ENCODE measurements at regions not wholly inside any gene's neighbourhood (a gene's known extent, or its start where the extent isn't known, plus 50 kb on each side); places are given as distances from the start of the nearest gene placed in this dataset.

DNA sequence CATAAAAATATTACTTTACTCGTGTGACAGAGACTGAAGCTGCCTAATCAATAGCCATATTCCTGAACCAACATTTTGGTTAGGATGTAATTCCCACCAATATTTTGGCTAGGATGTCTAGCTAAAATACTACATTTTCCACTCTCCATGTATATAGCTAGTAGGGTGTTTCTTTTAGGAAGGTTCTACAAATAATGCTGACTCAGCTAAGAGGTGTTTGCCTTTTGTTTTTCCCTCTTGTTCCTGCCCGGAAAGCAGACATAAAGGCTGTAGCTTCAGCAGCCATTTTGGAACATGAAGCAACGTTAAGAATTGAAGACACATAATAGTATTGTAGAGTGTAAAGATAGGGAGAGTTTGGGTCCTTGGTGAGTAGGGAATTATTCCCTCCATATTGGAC is 187.3 kb upstream of the PDZRN3 start:
- ChIA-PET POLR2A (no interaction called here), CTCF (no interaction called here)
- no peak for DNase-seq
- Histone ChIP-seq H3K9me3 (ENCODE audit: control extremely low read depth in 1 of 5, control insufficient read depth in 4 of 5, insufficient read depth in 2 of 5, low read depth in 1 of 5, low read length in 4 of 5) (no peaks in the 10 kb centered on the region), H3K27me3 (replicated peaks in 2 of 5; ENCODE audit: control insufficient read depth in 4 of 5, insufficient read depth in 5 of 5, low read length in 4 of 5) (no peaks in the 10 kb centered on the region), H3K4me1 (ENCODE audit: control extremely low read depth in 1 of 4, control insufficient read depth in 4 of 4, insufficient read depth in 4 of 4, low read length in 3 of 4) (peaks cover 0 to 11% (median 0%) of the 10 kb centered on the region in 4 experiments), H3K4me3 (ENCODE audit: control insufficient read depth in 1 of 7, extremely low read depth in 1 of 7, insufficient read depth in 4 of 7, low read depth in 2 of 7, low read length in 6 of 7) (no peak overlapping the region), H3K27ac (ENCODE audit: insufficient read depth in 1 of 2, low read depth in 1 of 2, low read length in 2 of 2, poor library complexity in 1 of 2, severe bottlenecking in 2 of 2) (no peak overlapping the region), H3K36me3 (ENCODE audit: control insufficient read depth in 4 of 4, insufficient read depth in 4 of 4, low read length in 3 of 4) (no peaks in the 10 kb centered on the region)
- 100% methylated on average over 1 of the region's 3 CpGs for WGBS (ENCODE audit: insufficient coverage)

DNA sequence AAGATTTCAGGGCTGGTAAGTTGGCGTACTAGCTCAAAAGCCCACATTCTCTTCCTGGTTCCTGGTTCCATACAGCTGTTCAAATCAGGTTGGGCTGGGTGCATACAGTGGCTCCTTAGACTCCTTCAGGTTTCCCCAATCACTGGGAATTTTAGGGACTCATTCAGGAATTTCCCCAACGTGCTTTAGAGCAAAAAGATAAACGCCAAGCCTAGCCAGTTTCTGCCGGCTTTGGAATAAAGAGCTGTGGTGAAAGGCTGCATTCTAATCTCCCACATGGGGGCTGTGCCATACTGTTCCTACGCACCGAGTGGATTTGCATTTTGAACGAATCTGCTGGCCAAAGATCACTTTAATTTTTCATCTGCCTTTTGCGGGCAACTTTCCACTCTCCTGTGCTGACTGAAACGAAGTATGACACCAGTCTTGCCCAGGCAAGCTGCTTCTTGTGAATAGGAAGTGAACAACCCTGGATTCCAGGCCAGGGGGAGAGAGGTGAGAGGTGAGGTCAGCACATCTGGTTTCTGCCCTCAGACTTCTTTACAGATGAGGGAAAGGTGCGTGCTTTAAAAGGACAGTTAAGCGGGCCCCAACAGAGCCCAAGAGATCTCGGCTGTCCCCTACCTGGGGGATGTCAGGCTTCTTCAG is 184.2 kb upstream of the PDZRN3 start:
- no peaks in the 10 kb centered on the region for H3K36me3 ChIP-seq (ENCODE audit: control insufficient read depth in 4 of 4, insufficient read depth in 4 of 4, low read length in 3 of 4)
- peaks cover 0 to 11% (median 0%) of the 10 kb centered on the region in 4 experiments for H3K4me1 ChIP-seq (ENCODE audit: control extremely low read depth in 1 of 4, control insufficient read depth in 4 of 4, insufficient read depth in 4 of 4, low read length in 3 of 4)
- H3K4me3 ChIP-seq (ENCODE audit: control insufficient read depth in 1 of 7, extremely low read depth in 1 of 7, insufficient read depth in 4 of 7, low read depth in 2 of 7, low read length in 6 of 7) = no peak overlapping the region
- CTCF ChIA-PET = no interaction called here
- POLR2A ChIA-PET = no interaction called here
- H3K27me3 ChIP-seq (replicated peaks in 2 of 5; ENCODE audit: control insufficient read depth in 4 of 5, insufficient read depth in 5 of 5, low read length in 4 of 5) = no peaks in the 10 kb centered on the region
- 95% methylated on average over 12 of the region's 12 CpGs for WGBS (ENCODE audit: insufficient coverage)
- DNase-seq = no peak
- no peaks in the 10 kb centered on the region for H3K9me3 ChIP-seq (ENCODE audit: control extremely low read depth in 1 of 5, control insufficient read depth in 4 of 5, insufficient read depth in 2 of 5, low read depth in 1 of 5, low read length in 4 of 5)
- no peak overlapping the region for H3K27ac ChIP-seq (ENCODE audit: insufficient read depth in 1 of 2, low read depth in 1 of 2, low read length in 2 of 2, poor library complexity in 1 of 2, severe bottlenecking in 2 of 2)

DNA sequence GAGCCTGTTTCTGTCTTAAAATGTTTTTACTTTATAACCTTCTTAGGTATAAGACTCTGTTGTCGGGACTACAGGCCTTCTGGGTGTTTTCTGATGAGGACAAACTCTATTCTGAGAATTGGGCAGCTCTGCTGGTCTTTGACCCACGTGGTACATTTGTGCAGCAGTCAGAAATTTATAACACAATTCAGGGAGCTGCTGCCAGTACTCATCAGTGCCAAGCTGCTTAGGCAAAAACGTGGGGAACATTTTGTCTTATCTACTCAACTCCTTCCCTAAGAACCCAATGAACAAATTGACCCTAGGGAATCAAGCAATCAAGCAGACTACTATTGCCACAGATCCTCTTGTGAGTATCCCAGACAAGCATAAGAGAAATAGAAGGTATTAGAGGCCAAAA is 180.7 kb upstream of the PDZRN3 start:
- 50% methylated on average over 1 of the region's 3 CpGs for WGBS (ENCODE audit: insufficient coverage)
- no peaks in the 10 kb centered on the region for H3K36me3 ChIP-seq (ENCODE audit: control insufficient read depth in 4 of 4, insufficient read depth in 4 of 4, low read length in 3 of 4)
- ChIA-PET CTCF (no interaction called here), POLR2A (no interaction called here)
- H3K27ac ChIP-seq (ENCODE audit: insufficient read depth in 1 of 2, low read depth in 1 of 2, low read length in 2 of 2, poor library complexity in 1 of 2, severe bottlenecking in 2 of 2) = no peak overlapping the region
- H3K4me1 ChIP-seq (ENCODE audit: control extremely low read depth in 1 of 4, control insufficient read depth in 4 of 4, insufficient read depth in 4 of 4, low read length in 3 of 4) = no peaks in the 10 kb centered on the region
- no peaks in the 10 kb centered on the region for H3K9me3 ChIP-seq (ENCODE audit: control extremely low read depth in 1 of 5, control insufficient read depth in 4 of 5, insufficient read depth in 2 of 5, low read depth in 1 of 5, low read length in 4 of 5)
- no peak overlapping the region for H3K4me3 ChIP-seq (ENCODE audit: control insufficient read depth in 1 of 7, extremely low read depth in 1 of 7, insufficient read depth in 4 of 7, low read depth in 2 of 7, low read length in 6 of 7)
- H3K27me3 ChIP-seq (replicated peaks in 2 of 5; ENCODE audit: control insufficient read depth in 4 of 5, insufficient read depth in 5 of 5, low read length in 4 of 5) = no peaks in the 10 kb centered on the region
- DNase-seq = no peak

DNA sequence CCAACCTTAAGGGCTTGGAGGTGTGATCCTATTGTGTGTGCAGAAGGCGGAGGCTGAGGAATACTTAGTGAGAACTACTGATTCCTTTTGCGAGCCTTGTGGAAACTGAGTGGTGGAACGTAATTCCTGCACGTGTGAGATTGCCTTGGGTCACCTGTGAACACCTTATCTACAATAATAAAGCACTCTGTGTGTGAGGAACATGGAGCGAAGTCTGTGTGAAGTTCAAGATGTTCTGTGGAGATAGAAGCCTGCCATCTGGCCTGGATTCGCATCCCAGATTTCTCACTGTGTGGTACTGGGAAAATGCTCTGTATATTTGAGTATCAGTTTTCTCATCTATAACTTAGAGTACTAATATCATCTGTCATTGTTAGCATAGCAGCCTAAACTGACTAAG is 179.5 kb upstream of the PDZRN3 start:
- Histone ChIP-seq H3K9me3 (ENCODE audit: control extremely low read depth in 1 of 5, control insufficient read depth in 4 of 5, insufficient read depth in 2 of 5, low read depth in 1 of 5, low read length in 4 of 5) (no peaks in the 10 kb centered on the region), H3K27me3 (replicated peaks in 2 of 5; ENCODE audit: control insufficient read depth in 4 of 5, insufficient read depth in 5 of 5, low read length in 4 of 5) (no peaks in the 10 kb centered on the region), H3K36me3 (ENCODE audit: control insufficient read depth in 4 of 4, insufficient read depth in 4 of 4, low read length in 3 of 4) (no peaks in the 10 kb centered on the region), H3K27ac (ENCODE audit: insufficient read depth in 1 of 2, low read depth in 1 of 2, low read length in 2 of 2, poor library complexity in 1 of 2, severe bottlenecking in 2 of 2) (no peak overlapping the region), H3K4me3 (ENCODE audit: control insufficient read depth in 1 of 7, extremely low read depth in 1 of 7, insufficient read depth in 4 of 7, low read depth in 2 of 7, low read length in 6 of 7) (no peak overlapping the region), H3K4me1 (ENCODE audit: control extremely low read depth in 1 of 4, control insufficient read depth in 4 of 4, insufficient read depth in 4 of 4, low read length in 3 of 4) (no peaks in the 10 kb centered on the region)
- no peak for DNase-seq
- CTCF ChIA-PET = no interaction called here
- POLR2A ChIA-PET = no interaction called here
- WGBS (ENCODE audit: insufficient coverage) = 100% methylated on average over 1 of the region's 6 CpGs

DNA sequence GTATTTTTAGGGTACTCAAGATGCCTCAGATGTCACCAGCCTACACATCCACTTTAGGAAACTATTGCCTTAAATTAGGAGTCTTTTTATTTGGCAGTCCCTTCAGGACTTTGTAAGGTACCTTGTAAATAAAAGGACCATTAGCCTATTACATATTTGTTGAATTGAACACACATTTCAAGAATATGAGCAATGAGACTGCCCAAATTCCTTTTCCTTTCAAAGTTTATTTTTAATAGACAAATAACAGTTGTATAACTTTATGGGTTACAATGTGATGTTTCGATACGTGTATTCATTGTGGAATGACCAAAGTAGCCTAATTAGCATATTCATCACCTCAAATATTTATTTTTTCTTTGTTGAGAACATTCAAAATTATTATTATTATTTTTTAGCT is 176.7 kb upstream of the PDZRN3 start:
- DNase-seq = no peak
- ChIA-PET POLR2A (no interaction called here), CTCF (no interaction called here)
- Histone ChIP-seq H3K27ac (ENCODE audit: insufficient read depth in 1 of 2, low read depth in 1 of 2, low read length in 2 of 2, poor library complexity in 1 of 2, severe bottlenecking in 2 of 2) (no peak overlapping the region), H3K9me3 (ENCODE audit: control extremely low read depth in 1 of 5, control insufficient read depth in 4 of 5, insufficient read depth in 2 of 5, low read depth in 1 of 5, low read length in 4 of 5) (peaks cover 0 to 2% (median 0%) of the 10 kb centered on the region in 5 experiments), H3K36me3 (ENCODE audit: control insufficient read depth in 4 of 4, insufficient read depth in 4 of 4, low read length in 3 of 4) (no peaks in the 10 kb centered on the region), H3K4me3 (ENCODE audit: control insufficient read depth in 1 of 7, extremely low read depth in 1 of 7, insufficient read depth in 4 of 7, low read depth in 2 of 7, low read length in 6 of 7) (no peak overlapping the region), H3K27me3 (replicated peaks in 2 of 5; ENCODE audit: control insufficient read depth in 4 of 5, insufficient read depth in 5 of 5, low read length in 4 of 5) (no peaks in the 10 kb centered on the region), H3K4me1 (ENCODE audit: control extremely low read depth in 1 of 4, control insufficient read depth in 4 of 4, insufficient read depth in 4 of 4, low read length in 3 of 4) (no peaks in the 10 kb centered on the region)
- WGBS (ENCODE audit: insufficient coverage) = no CpG with 5 or more reads among the region's 2 CpGs

DNA sequence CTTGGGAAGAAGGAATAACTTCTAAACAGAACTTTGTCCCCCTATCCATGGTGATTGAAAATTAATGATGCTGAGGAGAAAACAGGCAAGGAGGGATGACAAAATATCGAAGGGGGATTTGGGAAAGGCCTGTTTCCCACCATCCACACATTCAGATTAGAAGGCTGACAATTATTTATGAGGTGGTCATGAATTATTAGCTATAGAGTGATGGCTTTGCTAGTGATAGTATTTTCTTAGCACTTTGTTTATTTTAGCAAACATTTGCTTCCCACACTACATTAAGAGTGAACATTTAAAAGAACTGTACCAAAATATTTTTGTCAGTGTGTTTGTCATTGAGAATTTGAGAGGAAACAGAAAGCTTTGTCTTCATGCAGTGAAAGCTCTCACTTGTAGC is 172.6 kb upstream of the PDZRN3 start:
- no peak overlapping the region for H3K27ac ChIP-seq (ENCODE audit: insufficient read depth in 1 of 2, low read depth in 1 of 2, low read length in 2 of 2, poor library complexity in 1 of 2, severe bottlenecking in 2 of 2)
- no peaks in the 10 kb centered on the region for H3K27me3 ChIP-seq (replicated peaks in 2 of 5; ENCODE audit: control insufficient read depth in 4 of 5, insufficient read depth in 5 of 5, low read length in 4 of 5)
- POLR2A ChIA-PET = no interaction called here
- H3K9me3 ChIP-seq (ENCODE audit: control extremely low read depth in 1 of 5, control insufficient read depth in 4 of 5, insufficient read depth in 2 of 5, low read depth in 1 of 5, low read length in 4 of 5) = peaks cover 0 to 2% (median 0%) of the 10 kb centered on the region in 5 experiments
- H3K4me3 ChIP-seq (ENCODE audit: control insufficient read depth in 1 of 7, extremely low read depth in 1 of 7, insufficient read depth in 4 of 7, low read depth in 2 of 7, low read length in 6 of 7) = no peak overlapping the region
- DNase-seq = no peak
- no CpG with 5 or more reads among the region's 1 CpG for WGBS (ENCODE audit: insufficient coverage)
- CTCF ChIA-PET = no interaction called here
- no peaks in the 10 kb centered on the region for H3K4me1 ChIP-seq (ENCODE audit: control extremely low read depth in 1 of 4, control insufficient read depth in 4 of 4, insufficient read depth in 4 of 4, low read length in 3 of 4)
- H3K36me3 ChIP-seq (ENCODE audit: control insufficient read depth in 4 of 4, insufficient read depth in 4 of 4, low read length in 3 of 4) = no peaks in the 10 kb centered on the region

DNA sequence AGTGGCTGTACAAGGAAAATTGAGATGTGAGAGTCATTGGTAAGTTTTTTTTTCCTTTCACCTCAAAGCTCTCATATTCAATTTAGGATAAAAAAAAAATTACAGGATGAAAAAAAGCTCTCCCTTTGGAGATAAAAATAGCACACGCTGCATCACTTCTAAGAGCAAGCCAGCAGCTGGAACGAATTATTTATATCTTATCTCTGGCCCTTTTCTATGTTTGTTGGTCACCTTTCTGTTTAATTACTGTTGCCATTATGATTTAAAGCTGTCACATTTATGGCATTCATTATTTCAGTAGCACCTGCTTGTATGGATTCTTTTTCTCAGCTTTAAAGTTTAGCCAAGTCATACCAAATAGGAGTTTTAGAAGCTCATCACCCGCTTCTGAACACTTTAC is 171.6 kb upstream of the PDZRN3 start:
- Histone ChIP-seq H3K27ac (ENCODE audit: insufficient read depth in 1 of 2, low read depth in 1 of 2, low read length in 2 of 2, poor library complexity in 1 of 2, severe bottlenecking in 2 of 2) (no peak overlapping the region), H3K4me1 (ENCODE audit: control extremely low read depth in 1 of 4, control insufficient read depth in 4 of 4, insufficient read depth in 4 of 4, low read length in 3 of 4) (no peaks in the 10 kb centered on the region), H3K36me3 (ENCODE audit: control insufficient read depth in 4 of 4, insufficient read depth in 4 of 4, low read length in 3 of 4) (no peaks in the 10 kb centered on the region), H3K9me3 (ENCODE audit: control extremely low read depth in 1 of 5, control insufficient read depth in 4 of 5, insufficient read depth in 2 of 5, low read depth in 1 of 5, low read length in 4 of 5) (peaks cover 0 to 2% (median 0%) of the 10 kb centered on the region in 5 experiments), H3K27me3 (replicated peaks in 2 of 5; ENCODE audit: control insufficient read depth in 4 of 5, insufficient read depth in 5 of 5, low read length in 4 of 5) (no peaks in the 10 kb centered on the region), H3K4me3 (ENCODE audit: control insufficient read depth in 1 of 7, extremely low read depth in 1 of 7, insufficient read depth in 4 of 7, low read depth in 2 of 7, low read length in 6 of 7) (no peak overlapping the region)
- CTCF ChIA-PET = no interaction called here
- POLR2A ChIA-PET = interaction anchor here (0.7 kb wide), 1 partner anchor 47 kb away, joined by 5 read pairs; no protein-coding TSS in a partner anchor
- WGBS (ENCODE audit: insufficient coverage) = 20% methylated on average over 1 of the region's 3 CpGs
- no peak for DNase-seq

All from common myeloid progenitor, CD34-positive (primary cell).